Testis (tissue), 2 donors: ENCODE measurements at regions not wholly inside any gene's neighbourhood (a gene's known extent, or its start where the extent isn't known, plus 50 kb on each side); places are given as distances from the start of the nearest gene placed in this dataset.

ENCODE experiments used
- DNase-seq: peaks from one replicate; pipeline ENCODE4 v3.0.0-alpha.2; 2019
- H3K27ac ChIP-seq, 2 donors: fragments of 200-600 bp; sonication (generic); one replicate each; pipeline ENCODE4 v1.5.1; 2019
- H3K27me3 ChIP-seq: fragments of 200-600 bp; sonication (generic); one replicate; pipeline ENCODE4 v1.5.1; 2019
- H3K36me3 ChIP-seq: fragments of 200-600 bp; sonication (generic); one replicate; pipeline ENCODE4 v1.5.1; 2017; ENCODE audit warnings: low read depth; ENCODE audit errors: missing control alignments
- H3K4me1 ChIP-seq: fragments of 200-600 bp; sonication (generic); one replicate; pipeline ENCODE4 v1.5.1; 2019
- H3K4me3 ChIP-seq, 2 donors: fragments of 200-600 bp; sonication (generic); one replicate each; pipeline ENCODE4 v1.5.1; 2017 to 2019
- H3K9me3 ChIP-seq: fragments of 200-600 bp; sonication (generic); one replicate; pipeline ENCODE4 v1.5.1; 2017
- POLR2A ChIP-seq: fragments of 450-650 bp; IDR thresholded peaks from one replicate; pipeline ENCODE4 v1.6.1; 2017; ENCODE audit warnings: antibody characterized with exemption, mild to moderate bottlenecking, moderate library complexity
- WGBS, 2 donors: methylation state at CpG; one replicate each; pipeline ENCODE4 v1.1.5; 2018; 5-methylcytosine and 5-hydroxymethylcytosine counted together
- intact Hi-C: fragments of 100-400 bp; cut with DNase I; formaldehyde crosslinking; loops from one replicate; pipeline ENCODE4 v1.15.1; 2023; ENCODE audit warnings: low total_unique reads
- TF ChIP-seq, protein P1 (sequence below), 3 experiments: fragments of 450-650 bp in 2 of 3; fragments of 200-600 bp in 1 of 3; sonication (generic) in 1 of 3; IDR thresholded peaks; one replicate each; pipeline ENCODE4 v1.5.1; 2016 to 2019; ENCODE audit warnings: antibody characterized with exemption in 3 of 3, mild to moderate bottlenecking in 2 of 3, moderate library complexity in 1 of 3

DNA sequence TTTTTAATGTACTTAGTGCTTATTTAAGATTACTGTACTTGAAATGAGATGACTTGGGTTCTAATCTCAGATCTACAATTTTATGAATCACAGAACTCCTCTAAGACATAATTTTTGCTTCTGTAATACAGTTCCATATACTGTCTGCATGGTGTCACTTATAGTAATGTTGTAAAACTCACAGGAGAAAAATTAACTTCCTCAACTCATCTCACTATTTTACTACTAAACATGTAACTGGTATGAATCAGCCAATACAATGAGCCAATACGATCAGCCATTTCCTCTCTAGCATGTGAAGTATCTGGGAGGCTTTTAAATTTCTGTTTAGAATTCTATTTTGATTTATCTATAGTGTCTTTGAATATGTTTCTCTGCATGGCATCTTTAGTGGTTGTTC lies 85.3 kb downstream of the NHLRC3 start:
- intact Hi-C loops: no loop called here
- TF ChIP-seq POLR2A: no peak
- TF ChIP-seq, protein P1, sequence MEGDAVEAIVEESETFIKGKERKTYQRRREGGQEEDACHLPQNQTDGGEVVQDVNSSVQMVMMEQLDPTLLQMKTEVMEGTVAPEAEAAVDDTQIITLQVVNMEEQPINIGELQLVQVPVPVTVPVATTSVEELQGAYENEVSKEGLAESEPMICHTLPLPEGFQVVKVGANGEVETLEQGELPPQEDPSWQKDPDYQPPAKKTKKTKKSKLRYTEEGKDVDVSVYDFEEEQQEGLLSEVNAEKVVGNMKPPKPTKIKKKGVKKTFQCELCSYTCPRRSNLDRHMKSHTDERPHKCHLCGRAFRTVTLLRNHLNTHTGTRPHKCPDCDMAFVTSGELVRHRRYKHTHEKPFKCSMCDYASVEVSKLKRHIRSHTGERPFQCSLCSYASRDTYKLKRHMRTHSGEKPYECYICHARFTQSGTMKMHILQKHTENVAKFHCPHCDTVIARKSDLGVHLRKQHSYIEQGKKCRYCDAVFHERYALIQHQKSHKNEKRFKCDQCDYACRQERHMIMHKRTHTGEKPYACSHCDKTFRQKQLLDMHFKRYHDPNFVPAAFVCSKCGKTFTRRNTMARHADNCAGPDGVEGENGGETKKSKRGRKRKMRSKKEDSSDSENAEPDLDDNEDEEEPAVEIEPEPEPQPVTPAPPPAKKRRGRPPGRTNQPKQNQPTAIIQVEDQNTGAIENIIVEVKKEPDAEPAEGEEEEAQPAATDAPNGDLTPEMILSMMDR (IDR thresholded peaks at IDR 0.05): no peak
- Histone ChIP-seq H3K36me3 (no peaks in the 10 kb centered on the region), H3K4me3 (no peak overlapping the region), H3K27ac (no peak overlapping the region), H3K27me3 (no peaks in the 10 kb centered on the region), H3K9me3 (no peaks in the 10 kb centered on the region), H3K4me1 (no peaks in the 10 kb centered on the region)
- WGBS, 2 donors: 73 to 80% methylated on average over 1 of the region's 1 CpG
- DNase-seq: no peak

DNA sequence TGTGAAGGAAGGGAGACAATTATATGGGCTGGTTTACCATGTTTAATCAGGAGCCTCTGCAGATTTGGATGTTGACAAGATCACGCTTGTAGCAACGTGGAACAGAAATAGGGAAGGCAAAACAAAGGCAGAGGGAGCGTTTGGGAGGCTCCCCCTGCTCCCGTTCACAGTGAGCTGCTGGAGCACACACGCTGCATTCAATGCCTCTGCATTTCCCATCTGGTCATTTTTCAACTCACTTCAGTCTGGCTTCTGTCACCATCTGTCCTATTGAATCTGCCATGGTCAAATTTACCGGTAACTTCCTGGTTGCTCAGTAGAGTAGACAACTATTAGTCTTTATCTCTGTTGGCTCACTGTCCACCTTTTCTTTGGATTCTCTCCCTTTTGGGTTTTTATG lies 91.0 kb downstream of the NHLRC3 start:
- intact Hi-C loops: no loop called here
- Histone ChIP-seq H3K27ac (no peak overlapping the region), H3K27me3 (no peaks in the 10 kb centered on the region), H3K4me1 (no peaks in the 10 kb centered on the region), H3K4me3 (no peak overlapping the region), H3K36me3 (no peaks in the 10 kb centered on the region), H3K9me3 (no peaks in the 10 kb centered on the region)
- TF ChIP-seq, protein P1 (IDR thresholded peaks at IDR 0.05): no peak
- no peak for TF ChIP-seq POLR2A
- WGBS, 2 donors: 74 to 80% methylated on average over 6 of the region's 6 CpGs
- DNase-seq: no peak

DNA sequence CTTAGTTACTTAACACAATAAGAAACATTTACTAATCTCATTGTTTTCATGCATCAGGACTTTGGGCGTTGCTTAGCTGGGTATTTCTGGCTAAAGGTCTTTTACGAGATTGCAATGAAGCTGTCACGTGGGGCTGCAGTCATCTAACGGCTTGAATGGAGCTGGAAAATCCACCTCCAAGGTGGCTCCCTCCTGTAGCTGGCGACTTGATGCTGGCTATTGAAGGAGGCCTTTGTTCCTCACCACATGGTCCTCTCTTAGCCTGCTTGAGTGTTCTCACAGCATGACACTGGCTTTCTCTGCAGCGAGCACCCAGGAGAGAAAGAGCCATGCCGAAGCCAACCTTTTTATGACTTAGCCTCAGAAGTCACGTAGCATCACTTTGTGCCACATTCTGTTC lies 92.0 kb downstream of the NHLRC3 start:
- Histone ChIP-seq H3K27ac (no peak overlapping the region), H3K4me3 (no peak overlapping the region), H3K36me3 (no peaks in the 10 kb centered on the region), H3K4me1 (no peaks in the 10 kb centered on the region), H3K27me3 (no peaks in the 10 kb centered on the region), H3K9me3 (no peaks in the 10 kb centered on the region)
- no peak for DNase-seq
- TF ChIP-seq POLR2A: no peak
- TF ChIP-seq, protein P1 (IDR thresholded peaks at IDR 0.05): no peak
- 83 to 84% methylated on average over 8 of the region's 8 CpGs for WGBS, 2 donors
- intact Hi-C loops: no loop called here

DNA sequence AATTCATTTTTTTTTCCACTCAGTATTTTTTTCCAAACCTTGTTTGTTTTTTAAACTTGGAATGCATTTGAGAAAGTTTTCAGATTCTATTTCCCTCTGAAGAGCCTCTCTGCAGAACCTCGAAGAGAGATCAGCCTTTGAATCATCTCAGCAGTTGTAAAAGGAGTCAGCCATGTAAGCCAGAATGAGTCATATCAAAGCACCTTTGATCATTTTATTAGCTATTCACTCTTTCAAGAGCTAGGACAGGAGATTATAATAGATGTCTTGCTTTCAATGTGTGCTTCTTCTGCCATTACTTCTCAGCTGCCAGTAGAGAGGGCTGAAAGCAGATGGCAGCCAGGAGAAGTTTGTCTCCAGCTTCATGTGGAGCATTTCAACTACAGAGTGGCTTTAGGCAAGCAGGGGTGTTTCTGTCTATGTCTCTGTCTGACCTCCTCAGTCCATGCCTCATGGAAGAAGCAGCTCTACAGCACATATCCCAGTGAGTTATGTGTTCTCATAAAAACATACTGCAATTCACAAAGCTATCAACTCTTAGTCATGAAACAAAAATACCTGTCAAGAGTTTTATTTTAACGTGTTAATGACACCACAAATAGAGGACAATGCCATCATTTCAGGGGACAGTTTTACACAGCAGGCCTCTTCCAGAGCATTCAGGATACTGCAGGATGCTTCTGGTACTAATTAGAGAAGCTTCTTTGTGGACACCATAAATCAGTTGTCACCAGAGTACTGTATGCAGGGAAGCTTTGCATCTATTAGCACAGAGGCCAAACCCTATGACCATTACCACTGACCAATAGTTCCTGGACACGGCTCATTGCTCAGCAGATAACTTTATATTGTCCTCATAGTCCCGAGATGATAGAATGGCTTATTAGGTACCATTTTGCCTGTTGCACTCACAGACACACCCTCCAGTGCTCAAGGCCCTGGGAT lies 94.3 kb downstream of the NHLRC3 start:
- Histone ChIP-seq H3K4me3 (no peak overlapping the region), H3K4me1 (no peaks in the 10 kb centered on the region), H3K27ac (no peak overlapping the region), H3K27me3 (no peaks in the 10 kb centered on the region), H3K36me3 (no peaks in the 10 kb centered on the region), H3K9me3 (no peaks in the 10 kb centered on the region)
- 78 to 80% methylated on average over 4 of the region's 4 CpGs for WGBS, 2 donors
- intact Hi-C loops: no loop called here
- no peak for DNase-seq
- no peak for TF ChIP-seq POLR2A
- TF ChIP-seq, protein P1 (IDR thresholded peaks at IDR 0.05): no peak

DNA sequence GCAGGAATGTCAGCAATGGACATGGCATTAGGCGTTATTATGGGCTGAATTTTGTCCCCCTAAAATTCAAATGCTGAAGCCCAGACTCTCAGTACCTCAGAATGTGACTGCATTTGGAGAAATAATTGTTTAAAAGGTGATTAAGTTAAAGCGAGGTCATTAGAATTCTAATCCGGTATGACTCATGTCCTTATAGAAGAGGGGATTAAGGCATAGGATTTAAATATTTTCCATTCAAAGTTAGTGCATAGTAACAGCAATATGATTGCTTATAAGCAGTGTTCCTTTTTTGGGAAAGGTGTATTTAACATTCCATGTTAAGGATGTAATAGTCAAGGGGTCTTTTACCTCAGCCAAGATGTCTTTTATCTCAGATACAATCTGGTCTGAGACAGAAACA lies 95.5 kb downstream of the NHLRC3 start:
- H3K27ac ChIP-seq: no peak overlapping the region

More for the DNA sequence above, 95.5 kb downstream of the NHLRC3 start:
- no peak overlapping the region for H3K4me3 ChIP-seq
- 89 to 97% methylated on average over 3 of the region's 3 CpGs for WGBS, 2 donors
- TF ChIP-seq, protein P1 (IDR thresholded peaks at IDR 0.05): no peak
- TF ChIP-seq POLR2A: no peak
- no peaks in the 10 kb centered on the region for H3K4me1 ChIP-seq
- H3K27me3 ChIP-seq: no peaks in the 10 kb centered on the region
- intact Hi-C loops: no loop called here
- DNase-seq: no peak
- no peaks in the 10 kb centered on the region for H3K9me3 ChIP-seq
- no peaks in the 10 kb centered on the region for H3K36me3 ChIP-seq
